GM12878 (cell line): ENCODE measurements at regions not wholly inside any gene's neighbourhood (a gene's known extent, or its start where the extent isn't known, plus 50 kb on each side); places are given as distances from the start of the nearest gene placed in this dataset.

Experiments
- ATF3 ChIP-seq: IDR thresholded peaks from 2 replicates; pipeline ENCODE4 v1.6.1; 2011; ENCODE audit warnings: low read depth, mild to moderate bottlenecking, low read length, moderate library complexity, borderline replicate concordance; ENCODE audit errors: extremely low read depth
- CHD1 ChIP-seq: IDR thresholded peaks from 2 replicates; pipeline ENCODE4 v1.6.1; 2012; ENCODE audit warnings: low read depth, low read length, improper control_type of control experiment
- CTCF ChIP-seq, 3 experiments: IDR thresholded peaks in 2 of 3; conservative IDR thresholded peaks in 1 of 3; 2 replicates each; pipeline ENCODE4 v1.5.1; 2011; ENCODE audit warnings: low read depth in 3 of 3, low read length in 3 of 3, mild to moderate bottlenecking in 3 of 3, control low read depth in 2 of 3, moderate library complexity in 2 of 3, inconsistent platforms in 1 of 3, mixed read lengths in 1 of 3; ENCODE audit not compliant: control insufficient read depth in 2 of 3, insufficient read depth in 1 of 3; ENCODE audit errors: extremely low read depth in 1 of 3
- FOXM1 ChIP-seq: IDR thresholded peaks from 2 replicates; pipeline ENCODE4 v1.6.1; 2012; ENCODE audit warnings: low read depth, mild to moderate bottlenecking, inconsistent platforms, low read length, moderate library complexity
- GABPA ChIP-seq: IDR thresholded peaks from 2 replicates; pipeline ENCODE4 v1.6.1; 2014; ENCODE audit warnings: antibody characterized with exemption, low read depth, mild to moderate bottlenecking, inconsistent platforms
- HCFC1 ChIP-seq: fragments of 150-350 bp; IDR thresholded peaks from 2 replicates; pipeline ENCODE4 v1.6.1; 2014; ENCODE audit warnings: low read length
- MTA3 ChIP-seq: IDR thresholded peaks from 2 replicates; pipeline ENCODE4 v1.6.1; 2012; ENCODE audit warnings: low read length, inconsistent platforms, borderline replicate concordance
- PAX8 ChIP-seq: fragments of 450-650 bp; IDR thresholded peaks from 2 replicates; pipeline ENCODE4 v1.6.1; 2017; ENCODE audit warnings: mild to moderate bottlenecking, moderate library complexity
- POLR2A ChIP-seq: IDR thresholded peaks from 2 replicates; pipeline ENCODE4 v1.6.1; 2011; ENCODE audit warnings: low read depth, mild to moderate bottlenecking, low read length
- POLR2AphosphoS5 ChIP-seq: IDR thresholded peaks from 2 replicates; pipeline ENCODE4 v1.6.1; 2011; ENCODE audit warnings: mild to moderate bottlenecking, low read length, inconsistent platforms
- TARDBP ChIP-seq: IDR thresholded peaks from 2 replicates; pipeline ENCODE4 v1.6.1; 2016; ENCODE audit warnings: borderline replicate concordance
- TF ChIP-seq, protein P1 (sequence below): fragments of 450-650 bp; formaldehyde crosslinking; IDR thresholded peaks from 2 replicates; pipeline ENCODE4 v1.4.0; 2022; ENCODE audit warnings: mild to moderate bottlenecking, moderate library complexity

DNA sequence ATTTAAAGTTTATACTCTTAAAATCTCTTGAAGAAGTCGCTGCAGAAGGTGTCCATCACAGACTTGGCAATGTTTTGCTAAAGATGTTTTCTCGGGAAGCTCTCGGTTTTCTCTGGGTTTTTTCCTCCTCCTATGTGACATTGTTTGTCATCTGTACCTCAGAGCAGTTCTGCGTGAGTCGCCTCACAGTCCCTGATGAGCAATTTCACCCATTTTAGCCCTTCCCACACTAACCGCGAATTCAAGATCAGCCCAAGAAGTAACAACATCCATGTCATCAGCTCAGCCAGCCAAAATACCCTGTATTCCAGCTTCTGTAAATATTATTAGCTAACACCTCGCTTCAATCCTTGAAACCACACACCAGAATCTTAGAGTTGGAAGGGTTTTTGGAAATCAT is 224.3 kb upstream of the SETMAR start:
- TF ChIP-seq CTCF (IDR thresholded peaks at IDR 0.05 in 2 of 3, conservative IDR thresholded peaks at IDR 0.05 in 1 of 3; ENCODE audit: control insufficient read depth in 2 of 3, extremely low read depth in 1 of 3, insufficient read depth in 1 of 3, low read depth in 3 of 3, low read length in 3 of 3) (no peak), FOXM1 (no peak), PAX8 (no peak), MTA3 (no peak), POLR2AphosphoS5 (no peak), CHD1 (no peak), GABPA (no peak), POLR2A (no peak), TARDBP (no peak), ATF3 (no peak), HCFC1 (no peak)
- TF ChIP-seq, protein P1, sequence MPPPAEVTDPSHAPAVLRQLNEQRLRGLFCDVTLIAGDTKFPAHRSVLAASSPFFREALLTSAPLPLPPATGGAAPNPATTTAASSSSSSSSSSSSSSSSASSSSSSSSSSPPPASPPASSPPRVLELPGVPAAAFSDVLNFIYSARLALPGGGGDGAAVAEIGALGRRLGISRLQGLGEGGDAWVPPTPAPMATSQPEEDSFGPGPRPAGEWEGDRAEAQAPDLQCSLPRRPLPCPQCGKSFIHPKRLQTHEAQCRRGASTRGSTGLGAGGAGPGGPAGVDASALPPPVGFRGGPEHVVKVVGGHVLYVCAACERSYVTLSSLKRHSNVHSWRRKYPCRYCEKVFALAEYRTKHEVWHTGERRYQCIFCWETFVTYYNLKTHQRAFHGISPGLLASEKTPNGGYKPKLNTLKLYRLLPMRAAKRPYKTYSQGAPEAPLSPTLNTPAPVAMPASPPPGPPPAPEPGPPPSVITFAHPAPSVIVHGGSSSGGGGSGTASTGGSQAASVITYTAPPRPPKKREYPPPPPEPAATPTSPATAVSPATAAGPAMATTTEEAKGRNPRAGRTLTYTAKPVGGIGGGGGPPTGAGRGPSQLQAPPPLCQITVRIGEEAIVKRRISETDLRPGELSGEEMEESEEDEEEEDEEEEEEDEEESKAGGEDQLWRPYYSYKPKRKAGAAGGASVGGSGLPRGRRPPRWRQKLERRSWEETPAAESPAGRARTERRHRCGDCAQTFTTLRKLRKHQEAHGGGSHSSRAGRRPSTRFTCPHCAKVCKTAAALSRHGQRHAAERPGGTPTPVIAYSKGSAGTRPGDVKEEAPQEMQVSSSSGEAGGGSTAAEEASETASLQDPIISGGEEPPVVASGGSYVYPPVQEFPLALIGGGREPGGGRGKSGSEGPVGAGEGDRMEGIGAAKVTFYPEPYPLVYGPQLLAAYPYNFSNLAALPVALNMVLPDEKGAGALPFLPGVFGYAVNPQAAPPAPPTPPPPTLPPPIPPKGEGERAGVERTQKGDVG (CRISPR knock-in tag): no peak
